Trophoblast cell (in vitro differentiated cells and primary cell): ENCODE measurements at regions not wholly inside any gene's neighbourhood (a gene's known extent, or its start where the extent isn't known, plus 50 kb on each side); places are given as distances from the start of the nearest gene placed in this dataset.

Source experiments
- DNase-seq, 2 donors: peaks; one replicate each; pipeline ENCODE4 v3.0.0-alpha.2; 2016
- H2AFZ ChIP-seq: 2 replicates; pipeline ENCODE4 v1.6.1; 2013; ENCODE audit warnings: low read length, moderate library complexity, mild to moderate bottlenecking; ENCODE audit not compliant: insufficient read depth, poor library complexity
- H2AK5ac ChIP-seq: 2 replicates; pipeline ENCODE4 v1.6.1; 2013; ENCODE audit warnings: mild to moderate bottlenecking, low read length
- H2BK120ac ChIP-seq: 2 replicates; pipeline ENCODE4 v1.6.1; 2013; ENCODE audit warnings: low read length, mild to moderate bottlenecking, moderate library complexity; ENCODE audit not compliant: insufficient read depth, poor library complexity
- H2BK12ac ChIP-seq: 2 replicates; pipeline ENCODE4 v1.6.1; 2013; ENCODE audit warnings: mild to moderate bottlenecking, low read length, moderate library complexity
- H2BK5ac ChIP-seq: 2 replicates; pipeline ENCODE4 v1.6.1; 2013; ENCODE audit warnings: low read length, low read depth, moderate library complexity, mild to moderate bottlenecking; ENCODE audit not compliant: poor library complexity
- H3K14ac ChIP-seq: 2 replicates; pipeline ENCODE4 v1.6.1; 2013; ENCODE audit warnings: mild to moderate bottlenecking, low read length
- H3K18ac ChIP-seq: 2 replicates; pipeline ENCODE4 v1.6.1; 2013; ENCODE audit warnings: mild to moderate bottlenecking, low read length
- H3K23ac ChIP-seq: 2 replicates; pipeline ENCODE4 v1.6.1; 2013; ENCODE audit warnings: low read length
- H3K27ac ChIP-seq: 2 replicates; pipeline ENCODE4 v1.5.1; 2013; ENCODE audit warnings: low read depth, mild to moderate bottlenecking, inconsistent platforms, low read length, moderate library complexity
- H3K27me3 ChIP-seq: 2 replicates; pipeline ENCODE4 v1.6.1; 2013; ENCODE audit warnings: inconsistent platforms, mild to moderate bottlenecking, low read length, moderate library complexity; ENCODE audit not compliant: insufficient read depth
- H3K36me3 ChIP-seq, 2 experiments: 1 replicate in 1 of 2; 2 replicates in 1 of 2; pipeline ENCODE4 v1.6.1; 2013; ENCODE audit warnings: low read length in 2 of 2, mild to moderate bottlenecking in 2 of 2, moderate library complexity in 1 of 2; ENCODE audit not compliant: insufficient read depth in 2 of 2, control insufficient read depth in 1 of 2
- H3K4ac ChIP-seq: 2 replicates; pipeline ENCODE4 v1.6.1; 2013; ENCODE audit warnings: low read depth, mild to moderate bottlenecking, low read length, moderate library complexity
- H3K4me1 ChIP-seq, 2 experiments: 1 replicate in 1 of 2; 2 replicates in 1 of 2; pipeline ENCODE4 v1.6.1; 2013; ENCODE audit warnings: low read length in 2 of 2, mild to moderate bottlenecking in 2 of 2, moderate library complexity in 1 of 2; ENCODE audit not compliant: insufficient read depth in 2 of 2, control insufficient read depth in 1 of 2
- H3K4me2 ChIP-seq: 2 replicates; pipeline ENCODE4 v1.6.1; 2013; ENCODE audit warnings: inconsistent platforms, mild to moderate bottlenecking, low read length, moderate library complexity
- H3K4me3 ChIP-seq: 2 replicates; pipeline ENCODE4 v1.5.1; 2013; ENCODE audit warnings: mild to moderate bottlenecking, low read depth, low read length, inconsistent platforms
- H3K79me1 ChIP-seq: one replicate; pipeline ENCODE4 v1.6.1; 2013; ENCODE audit warnings: low read length
- H3K79me2 ChIP-seq: 2 replicates; pipeline ENCODE4 v1.6.1; 2013; ENCODE audit warnings: low read length, mild to moderate bottlenecking; ENCODE audit not compliant: control insufficient read depth, insufficient read depth, poor library complexity
- H3K9ac ChIP-seq: 2 replicates; pipeline ENCODE4 v1.6.1; 2013; ENCODE audit warnings: mild to moderate bottlenecking, low read length
- H3K9me3 ChIP-seq: 2 replicates; pipeline ENCODE4 v1.6.1; 2013; ENCODE audit warnings: low read depth, mild to moderate bottlenecking, control low read depth, inconsistent platforms, low read length; ENCODE audit not compliant: insufficient read depth
- H4K12ac ChIP-seq: 2 replicates; pipeline ENCODE4 v1.6.1; 2013; ENCODE audit warnings: low read depth, mild to moderate bottlenecking, low read length, moderate library complexity
- H4K8ac ChIP-seq: 2 replicates; pipeline ENCODE4 v1.6.1; 2013; ENCODE audit warnings: low read depth, mild to moderate bottlenecking, low read length, moderate library complexity
- H4K91ac ChIP-seq: one replicate; pipeline ENCODE4 v1.6.1; 2013; ENCODE audit warnings: low read depth, mild to moderate bottlenecking, low read length, moderate library complexity
- WGBS: extraction: QIAGEN DNeasy Blood & Tissue Kit; methylation state at CpG from one replicate; pipeline ENCODE4 v1.1.7; 2013; ENCODE audit warnings: missing lambda C conversion rate; ENCODE audit not compliant: insufficient read length, insufficient coverage; ENCODE audit errors: extremely low coverage; 5-methylcytosine and 5-hydroxymethylcytosine counted together

DNA sequence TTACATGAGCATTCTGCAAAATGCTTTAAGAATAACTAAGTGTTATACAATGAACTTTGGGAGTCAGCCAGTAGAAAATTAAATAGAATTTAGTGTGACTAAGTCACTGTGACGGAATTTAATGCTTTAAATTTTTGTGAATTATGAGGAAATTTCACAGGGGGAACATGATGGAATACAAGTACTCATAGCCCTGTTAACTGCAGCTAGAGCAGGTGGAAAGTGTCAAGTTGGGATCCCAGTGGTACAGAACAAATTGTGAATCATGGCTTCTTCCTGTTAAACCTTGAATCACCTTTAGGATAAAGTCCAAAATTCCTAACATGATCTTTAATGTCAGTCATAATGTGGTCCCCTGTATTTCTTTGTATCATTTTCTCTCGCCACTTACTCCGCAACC, 212.2 kb upstream of the CENPE start:
- Histone ChIP-seq H2BK12ac (no peak overlapping the region), H2AFZ (no peak overlapping the region), H3K4ac (no peak overlapping the region), H3K18ac (no peak overlapping the region), H3K79me1 (no peaks in the 10 kb centered on the region), H4K12ac (no peak overlapping the region), H2AK5ac (no peak overlapping the region), H3K79me2 (no peaks in the 10 kb centered on the region), H3K14ac (no peak overlapping the region), H3K9me3 (peaks cover 2% of the 10 kb centered on the region), H4K91ac (no peak overlapping the region), H2BK120ac (no peak overlapping the region), H3K9ac (no peak overlapping the region), H2BK5ac (no peak overlapping the region), H4K8ac (no peak overlapping the region), H3K4me3 (no peak overlapping the region), H3K27me3 (no peaks in the 10 kb centered on the region), H3K4me2 (no peak overlapping the region), H3K23ac (no peak overlapping the region), H3K36me3 (no peaks in the 10 kb centered on the region), H3K27ac (no peak overlapping the region), H3K4me1 (no peaks in the 10 kb centered on the region)
- WGBS = no CpG with 5 or more reads among the region's 3 CpGs
- DNase-seq = peak in 1 of 2 donors; percentile 62

DNA sequence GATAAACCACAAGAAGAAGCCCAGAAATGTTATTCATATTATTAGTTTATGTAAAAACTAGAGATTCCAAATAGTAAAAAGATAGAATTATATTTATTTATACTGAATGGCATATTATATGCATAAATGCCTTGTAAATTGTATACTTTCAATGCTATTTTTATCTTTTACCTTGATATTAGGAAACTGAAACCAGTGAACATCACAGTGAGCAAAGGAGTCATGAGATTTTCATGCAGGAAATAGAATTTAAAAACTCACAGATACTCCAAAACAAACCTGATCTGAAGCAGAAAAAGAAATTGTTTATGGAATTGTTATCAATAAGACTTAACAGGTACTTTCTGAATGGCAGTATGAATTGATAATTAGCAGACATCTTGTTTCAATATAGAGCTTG, 207.3 kb upstream of the CENPE start:
- H2BK5ac ChIP-seq = no peak overlapping the region
- no peak for DNase-seq
- no peaks in the 10 kb centered on the region for H3K79me1 ChIP-seq
- no peaks in the 10 kb centered on the region for H3K36me3 ChIP-seq
- H3K14ac ChIP-seq = no peak overlapping the region
- no peak overlapping the region for H3K23ac ChIP-seq
- no peak overlapping the region for H4K12ac ChIP-seq
- no peak overlapping the region for H3K9ac ChIP-seq
- H3K79me2 ChIP-seq = no peaks in the 10 kb centered on the region
- H3K4me1 ChIP-seq = no peaks in the 10 kb centered on the region
- H2BK12ac ChIP-seq = no peak overlapping the region
- no peak overlapping the region for H2AK5ac ChIP-seq
- no peaks in the 10 kb centered on the region for H3K9me3 ChIP-seq
- H2BK120ac ChIP-seq = no peak overlapping the region
- H3K27ac ChIP-seq = no peak overlapping the region
- no peak overlapping the region for H4K8ac ChIP-seq
- H3K4ac ChIP-seq = no peak overlapping the region
- H3K18ac ChIP-seq = no peak overlapping the region
- no peak overlapping the region for H2AFZ ChIP-seq
- H4K91ac ChIP-seq = no peak overlapping the region
- no peak overlapping the region for H3K4me2 ChIP-seq
- H3K4me3 ChIP-seq = no peak overlapping the region
- no peaks in the 10 kb centered on the region for H3K27me3 ChIP-seq

DNA sequence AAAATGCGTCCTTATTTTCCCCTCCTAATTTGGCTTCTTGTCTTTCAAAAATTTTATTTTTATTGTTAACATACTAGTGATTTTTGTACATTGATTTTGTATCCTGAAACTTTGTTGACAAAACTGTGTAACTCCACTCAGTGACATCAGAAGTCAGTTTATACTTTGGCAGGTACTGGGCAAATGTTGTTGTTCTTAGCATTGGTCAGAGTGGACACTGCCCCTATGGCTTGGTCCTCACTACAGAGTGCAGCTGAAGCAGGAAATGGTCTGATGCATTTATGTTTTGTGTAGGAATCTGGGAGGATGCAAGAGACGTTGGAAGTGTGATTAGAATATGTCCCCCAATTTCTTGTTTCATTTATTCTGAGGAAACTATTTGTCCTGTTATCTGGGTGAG, 205.5 kb upstream of the CENPE start:
- H3K4me1 ChIP-seq = no peaks in the 10 kb centered on the region
- no peak overlapping the region for H3K4me3 ChIP-seq
- H3K27me3 ChIP-seq = no peaks in the 10 kb centered on the region
- H3K18ac ChIP-seq = no peak overlapping the region
- H3K27ac ChIP-seq = no peak overlapping the region
- H3K36me3 ChIP-seq = no peaks in the 10 kb centered on the region
- no peak for DNase-seq
- no CpG with 5 or more reads among the region's 2 CpGs for WGBS
- no peak overlapping the region for H4K12ac ChIP-seq
- H4K91ac ChIP-seq = no peak overlapping the region
- H3K79me2 ChIP-seq = no peaks in the 10 kb centered on the region
- H3K23ac ChIP-seq = no peak overlapping the region
- H3K4me2 ChIP-seq = no peak overlapping the region
- H2AFZ ChIP-seq = no peak overlapping the region
- no peaks in the 10 kb centered on the region for H3K79me1 ChIP-seq
- no peak overlapping the region for H2BK5ac ChIP-seq
- no peaks in the 10 kb centered on the region for H3K9me3 ChIP-seq
- H4K8ac ChIP-seq = no peak overlapping the region
- no peak overlapping the region for H2BK120ac ChIP-seq
- no peak overlapping the region for H2BK12ac ChIP-seq
- no peak overlapping the region for H3K14ac ChIP-seq
- no peak overlapping the region for H3K9ac ChIP-seq
- no peak overlapping the region for H3K4ac ChIP-seq
- H2AK5ac ChIP-seq = no peak overlapping the region

DNA sequence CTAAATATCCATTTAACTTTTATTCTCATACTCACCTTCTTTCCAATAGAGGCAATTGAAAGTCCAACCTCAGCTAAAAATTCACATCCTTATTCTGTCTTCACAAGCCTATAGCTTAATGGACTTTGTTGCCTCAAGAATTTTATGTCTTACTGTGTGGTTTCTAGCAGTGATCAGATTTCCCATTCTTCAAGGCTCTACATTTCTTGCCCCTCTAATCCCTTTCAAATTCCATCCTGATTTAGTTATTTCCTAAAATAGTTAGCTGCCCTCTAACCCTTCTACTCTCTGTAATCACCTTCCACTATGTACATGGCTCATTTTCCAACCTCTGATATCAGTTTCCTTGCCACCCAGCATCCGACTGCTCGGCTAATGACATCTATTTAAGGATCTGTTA, 204.1 kb upstream of the CENPE start:
- no peak overlapping the region for H2BK5ac ChIP-seq
- H3K4me3 ChIP-seq = no peak overlapping the region
- H3K18ac ChIP-seq = no peak overlapping the region
- no peak overlapping the region for H2AFZ ChIP-seq
- no peaks in the 10 kb centered on the region for H3K79me1 ChIP-seq
- no peak overlapping the region for H2AK5ac ChIP-seq
- no peak overlapping the region for H3K27ac ChIP-seq
- H2BK120ac ChIP-seq = no peak overlapping the region
- H3K4ac ChIP-seq = no peak overlapping the region
- WGBS = no CpG with 5 or more reads among the region's 2 CpGs
- no peak overlapping the region for H4K8ac ChIP-seq
- no peaks in the 10 kb centered on the region for H3K4me1 ChIP-seq
- no peak overlapping the region for H3K14ac ChIP-seq
- no peaks in the 10 kb centered on the region for H3K27me3 ChIP-seq
- H4K91ac ChIP-seq = no peak overlapping the region
- no peaks in the 10 kb centered on the region for H3K9me3 ChIP-seq
- DNase-seq = no peak
- H3K36me3 ChIP-seq = no peaks in the 10 kb centered on the region
- no peak overlapping the region for H3K4me2 ChIP-seq
- no peak overlapping the region for H3K23ac ChIP-seq
- no peak overlapping the region for H4K12ac ChIP-seq
- no peaks in the 10 kb centered on the region for H3K79me2 ChIP-seq
- H3K9ac ChIP-seq = no peak overlapping the region
- no peak overlapping the region for H2BK12ac ChIP-seq

DNA sequence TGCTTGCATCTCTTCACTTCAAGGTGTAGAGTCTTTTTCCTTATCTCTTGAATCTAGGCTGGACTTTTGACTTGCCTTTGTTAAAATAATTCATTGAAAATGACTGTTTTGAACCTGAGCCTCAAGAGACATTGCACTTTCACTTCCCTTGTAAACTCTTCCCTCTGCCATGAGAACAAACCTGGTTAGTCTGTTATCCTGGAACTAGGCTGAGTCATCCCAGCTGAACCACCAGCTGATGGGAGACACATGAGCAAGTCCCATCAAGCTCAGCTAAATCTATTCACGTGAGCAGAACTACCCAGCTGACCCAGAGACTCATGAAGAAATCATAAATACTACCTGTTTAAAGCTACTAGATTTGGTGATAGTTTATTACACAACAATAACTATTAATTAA, 202.3 kb upstream of the CENPE start:
- H3K27me3 ChIP-seq = no peaks in the 10 kb centered on the region
- H3K27ac ChIP-seq = no peak overlapping the region
- no CpG with 5 or more reads among the region's 1 CpG for WGBS

More for the DNA sequence above, 202.3 kb upstream of the CENPE start:
- no peak for DNase-seq
- H2BK5ac ChIP-seq = no peak overlapping the region
- no peak overlapping the region for H3K4me2 ChIP-seq
- no peak overlapping the region for H3K23ac ChIP-seq
- no peak overlapping the region for H3K4me3 ChIP-seq
- H2BK120ac ChIP-seq = no peak overlapping the region
- H3K9ac ChIP-seq = no peak overlapping the region
- H3K79me1 ChIP-seq = no peaks in the 10 kb centered on the region
- no peak overlapping the region for H3K14ac ChIP-seq
- no peaks in the 10 kb centered on the region for H3K79me2 ChIP-seq
- H2AK5ac ChIP-seq = no peak overlapping the region
- H3K4me1 ChIP-seq = no peaks in the 10 kb centered on the region
- no peak overlapping the region for H4K12ac ChIP-seq
- H4K91ac ChIP-seq = no peak overlapping the region
- H2AFZ ChIP-seq = no peak overlapping the region
- no peaks in the 10 kb centered on the region for H3K36me3 ChIP-seq
- no peak overlapping the region for H4K8ac ChIP-seq
- H3K18ac ChIP-seq = no peak overlapping the region
- no peak overlapping the region for H2BK12ac ChIP-seq
- H3K9me3 ChIP-seq = no peaks in the 10 kb centered on the region
- H3K4ac ChIP-seq = no peak overlapping the region
